Breast epithelium (tissue), 3 donors: ENCODE measurements at regions not wholly inside any gene's neighbourhood (a gene's known extent, or its start where the extent isn't known, plus 50 kb on each side); places are given as distances from the start of the nearest gene placed in this dataset.

Source experiments
- CTCF ChIP-seq, 3 donors: fragments of 450-650 bp; IDR thresholded peaks; one replicate each; pipeline ENCODE4 v1.5.1; 2016 to 2017; ENCODE audit warnings: antibody characterized with exemption in 3 of 3, mild to moderate bottlenecking in 3 of 3, moderate library complexity in 3 of 3
- POLR2AphosphoS5 ChIP-seq, 3 donors: sonication (generic); formaldehyde crosslinking; IDR thresholded peaks; one replicate each; pipeline ENCODE4 v1.6.1; 2017; ENCODE audit warnings: antibody characterized with exemption in 3 of 3

GRCh38 chr6:5827056-5827904, 179.4 kb downstream of the NRN1 start:
- TF ChIP-seq POLR2AphosphoS5 (IDR thresholded peaks at IDR 0.05): no peak
- TF ChIP-seq CTCF (IDR thresholded peaks at IDR 0.05): no peak
